B cell (primary cell): ENCODE measurements at regions not wholly inside any gene's neighbourhood (a gene's known extent, or its start where the extent isn't known, plus 50 kb on each side); places are given as distances from the start of the nearest gene placed in this dataset.

Experiments
- CTCF ChIP-seq: fragments of 200-600 bp; IDR thresholded peaks from one replicate; pipeline ENCODE4 v1.8.0; 2022; ENCODE audit warnings: antibody characterized with exemption, mild to moderate bottlenecking
- EZH2 ChIP-seq: IDR thresholded peaks from 2 replicates; pipeline ENCODE4 v1.6.1; 2012; ENCODE audit warnings: borderline replicate concordance, low read depth, mild to moderate bottlenecking, moderate library complexity, low read length; ENCODE audit not compliant: insufficient read depth, poor library complexity, severe bottlenecking

GRCh38 chr18:39030124-39030655, 1464.6 kb upstream of the CELF4 start:
- TF ChIP-seq CTCF (no peak), EZH2 (no peak)
